Erythroblast (primary cell): ENCODE measurements at regions not wholly inside any gene's neighbourhood (a gene's known extent, or its start where the extent isn't known, plus 50 kb on each side); places are given as distances from the start of the nearest gene placed in this dataset.

Experiments used
- GATA1 ChIP-seq: IDR thresholded peaks from 2 replicates; pipeline ENCODE4 v1.6.1; 2011; ENCODE audit warnings: low read depth, mild to moderate bottlenecking, control low read depth, low read length, moderate library complexity
- POLR2A ChIP-seq: IDR thresholded peaks from 2 replicates; pipeline ENCODE4 v1.6.1; 2011; ENCODE audit warnings: mild to moderate bottlenecking, low read length

GRCh38 chr7:131182446-131183058 lies 145.1 kb upstream of the MKLN1 start:
- TF ChIP-seq POLR2A, result no peak
- no peak for TF ChIP-seq GATA1
